HG02763 (cell line): ENCODE measurements at regions not wholly inside any gene's neighbourhood (a gene's known extent, or its start where the extent isn't known, plus 50 kb on each side); places are given as distances from the start of the nearest gene placed in this dataset.
"Not testable (repeated sequence)": the region's sequence is repeated elsewhere in the genome, so short reads cannot be mapped to it uniquely, and the experiment has no call there.

ENCODE experiments used
- ATAC-seq: cut with Tn5 transposase; IDR thresholded peaks from one replicate; pipeline ENCODE4 v1.9.1; 2021; ENCODE audit warnings: mild to moderate bottlenecking, moderate library complexity; ENCODE audit not compliant: unreplicated experiment

DNA sequence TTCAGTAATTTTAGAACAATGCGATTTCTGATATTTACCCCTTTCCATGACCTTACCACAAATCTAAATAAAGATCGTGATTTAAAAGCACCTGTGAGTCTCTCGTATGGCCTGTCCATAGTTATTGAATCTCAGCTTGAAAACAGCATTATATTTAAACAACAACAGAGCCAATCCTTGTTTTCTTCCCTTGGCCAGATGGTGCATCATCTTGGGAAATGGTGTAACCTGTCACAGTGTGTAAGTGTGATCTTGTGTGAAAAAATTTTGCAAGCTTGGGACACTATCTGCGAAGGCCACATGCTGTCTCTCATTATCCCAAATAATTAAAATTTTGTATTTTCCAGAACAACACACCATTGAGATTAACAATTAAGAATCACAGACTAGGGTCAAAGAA is 262.7 kb upstream of the SPHKAP start:
- ATAC-seq, result no peak

- no peak for ATAC-seq
Observed at GRCh38 chr2:228433721-228434120, 252.2 kb upstream of the SPHKAP start.

DNA sequence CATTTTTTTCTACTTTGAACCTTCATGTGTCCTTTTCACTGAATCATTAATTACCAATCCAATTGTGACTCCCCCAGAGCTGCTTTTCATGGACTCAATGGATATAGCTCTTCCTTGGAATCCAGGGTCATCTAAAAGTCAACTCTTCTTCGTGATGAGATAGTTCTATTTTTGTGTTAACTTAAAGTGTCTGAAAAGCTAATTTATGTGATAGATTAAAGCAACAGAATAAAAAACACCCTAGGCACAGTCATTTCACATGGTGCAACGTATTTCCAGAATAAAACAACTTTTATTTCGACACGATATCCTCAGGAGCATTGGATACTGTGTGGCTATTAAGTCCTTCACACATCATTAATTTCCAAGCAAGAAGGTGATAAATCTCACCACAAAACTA is 250.6 kb upstream of the SPHKAP start:
- no peak for ATAC-seq

DNA sequence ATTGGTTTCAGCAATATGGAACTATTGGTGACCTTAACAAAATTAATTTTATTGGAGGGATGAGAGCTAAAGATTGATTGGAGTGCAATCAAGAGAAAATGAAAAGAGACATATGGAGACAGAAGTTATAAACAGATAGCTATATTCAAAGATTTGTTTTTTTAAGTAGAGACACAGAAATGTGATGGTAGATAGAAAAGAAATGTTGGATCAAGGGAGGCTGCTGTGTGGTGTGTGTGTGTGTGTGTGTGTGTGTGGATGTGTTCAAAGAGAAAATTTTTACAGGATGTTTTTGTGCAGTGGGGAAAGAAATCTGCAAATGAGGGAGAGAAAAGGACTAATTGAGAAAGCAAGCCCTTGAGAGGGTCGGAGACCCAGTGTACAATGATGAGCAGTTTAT is 249.5 kb upstream of the SPHKAP start:
- ATAC-seq, result no peak

DNA sequence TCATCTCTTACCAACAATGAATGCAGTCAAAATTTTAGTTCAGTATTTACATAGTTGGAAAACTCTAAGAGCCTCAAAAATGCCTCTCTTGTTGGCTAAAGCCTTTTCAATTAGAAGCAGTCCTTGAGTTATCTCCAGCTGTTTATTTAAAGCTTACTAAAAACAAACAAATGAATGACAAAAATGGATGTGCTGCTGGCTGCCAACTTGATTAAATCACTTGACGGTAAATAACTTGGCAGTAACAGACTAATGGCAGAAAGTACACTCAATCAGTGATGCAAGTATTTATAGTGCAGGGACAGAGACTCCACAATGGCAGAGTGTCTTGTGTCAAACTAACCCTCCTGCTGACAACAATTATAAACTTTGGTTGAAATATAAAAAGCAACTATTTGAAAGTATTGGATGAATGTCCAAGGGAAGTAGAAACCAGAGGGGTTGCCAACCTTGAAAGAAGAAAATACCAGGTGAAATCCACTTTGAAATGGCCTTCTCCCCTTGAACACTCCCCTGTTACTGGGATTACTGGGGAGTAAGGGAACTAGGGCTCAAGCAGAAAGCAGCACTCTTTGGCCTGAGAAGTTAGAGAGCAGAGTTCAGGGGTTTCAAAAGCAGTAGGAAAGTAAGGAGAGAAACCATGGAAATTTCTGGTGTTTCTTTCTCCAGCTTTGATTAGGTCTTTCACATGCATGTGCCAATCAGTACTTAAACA is 245.2 kb upstream of the SPHKAP start:
- no peak for ATAC-seq

GRCh38 chr2:228425411-228426060 is 244.0 kb upstream of the SPHKAP start:
- ATAC-seq, result not testable (repeated sequence)

- ATAC-seq, result no peak
Observed at GRCh38 chr2:228417956-228418355, 236.5 kb upstream of the SPHKAP start.

- no peak for ATAC-seq
Observed at GRCh38 chr2:228417526-228417925, 236.0 kb upstream of the SPHKAP start.

GRCh38 chr2:228410061-228410460 is 228.6 kb upstream of the SPHKAP start:
- ATAC-seq, result no peak

DNA sequence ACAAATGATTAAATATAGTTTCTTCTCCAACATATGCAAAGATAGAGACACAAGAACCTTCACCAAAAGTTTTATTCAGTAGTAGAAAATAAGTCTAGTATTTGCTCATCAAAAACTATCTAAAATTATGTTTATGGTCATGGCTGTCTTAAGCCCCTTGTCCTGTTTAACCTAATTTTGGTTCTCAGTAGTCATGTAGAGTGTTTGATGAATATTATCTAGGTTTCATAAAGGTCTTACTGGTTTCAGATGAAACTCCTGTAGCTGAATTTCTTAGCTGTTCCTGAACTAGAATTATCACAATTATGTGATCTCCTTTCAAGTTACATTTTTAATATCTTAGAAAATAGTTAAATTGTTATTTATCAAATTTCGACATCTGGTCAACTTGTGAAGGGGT is 228.0 kb upstream of the SPHKAP start:
- no peak for ATAC-seq

DNA sequence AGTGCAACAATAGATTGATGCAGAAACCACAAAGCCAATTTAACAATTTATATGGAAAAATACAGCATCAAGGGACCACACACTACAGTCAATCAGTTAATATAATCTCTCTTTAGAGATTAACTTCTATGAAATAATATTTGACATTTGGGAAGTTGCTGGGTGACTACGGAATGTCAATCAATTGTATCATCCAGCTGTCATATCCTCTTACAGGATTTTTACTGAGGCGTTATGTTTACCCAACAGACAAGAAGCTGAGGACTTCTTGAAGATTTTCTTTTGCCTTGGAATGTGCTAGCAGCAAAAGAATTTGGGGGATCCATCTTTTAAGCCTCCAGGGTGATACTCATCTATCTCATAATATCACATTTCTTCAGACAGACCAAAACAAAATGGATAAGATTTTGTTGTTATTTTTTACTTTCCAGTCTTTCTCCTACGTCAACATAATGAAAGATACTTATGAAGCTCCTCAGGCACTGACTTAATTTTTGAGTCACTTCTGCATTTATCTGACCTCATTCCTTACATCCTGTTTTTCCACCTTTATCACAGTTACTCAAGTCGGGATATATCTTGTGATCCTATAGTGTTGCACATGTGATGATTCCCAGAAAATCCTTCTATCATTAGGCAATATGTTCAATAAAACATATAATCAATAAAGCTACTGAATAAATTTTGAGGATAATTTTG is 227.2 kb upstream of the SPHKAP start:
- ATAC-seq, result no peak

DNA sequence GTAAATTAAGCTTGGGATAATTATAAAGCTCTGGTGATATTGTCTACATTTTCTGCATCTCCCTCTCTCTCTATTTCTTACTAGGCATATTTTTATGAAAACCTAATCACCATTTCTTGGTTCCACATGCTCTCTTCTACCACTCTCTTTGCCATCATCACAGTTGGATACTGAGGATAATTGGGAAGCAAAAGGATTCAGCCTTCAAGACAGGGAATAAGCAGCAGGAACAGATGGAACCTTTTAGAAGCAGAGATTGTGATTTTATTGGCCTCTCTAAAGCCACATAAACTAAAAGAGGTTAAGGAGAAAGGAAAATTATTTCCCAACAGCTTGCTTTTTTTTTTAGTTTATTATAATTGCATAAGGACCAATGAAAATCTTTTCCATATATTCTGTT is 226.3 kb upstream of the SPHKAP start:
- no peak for ATAC-seq

GRCh38 chr2:228401065-228401912 is 219.8 kb upstream of the SPHKAP start:
- ATAC-seq, result no peak

DNA sequence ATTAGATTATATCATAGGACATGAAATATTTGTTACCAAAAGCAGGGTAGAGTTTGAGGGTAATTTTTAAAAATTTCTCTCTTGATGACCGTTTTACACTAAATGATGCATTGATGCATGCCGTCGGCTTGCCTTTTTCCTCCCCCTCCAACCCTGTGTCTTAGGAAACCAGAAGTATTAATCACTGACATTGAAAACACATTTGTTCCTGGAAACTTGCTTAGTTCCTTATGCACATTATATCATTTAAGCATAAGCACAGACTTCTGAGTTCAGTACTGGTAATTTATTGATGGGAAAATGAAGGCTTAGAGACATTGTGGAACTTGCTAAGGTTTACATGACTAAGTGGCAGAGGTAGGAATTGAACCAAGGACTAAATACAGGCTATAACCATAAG is 206.3 kb upstream of the SPHKAP start:
- ATAC-seq, result no peak

- ATAC-seq, result no peak
Observed at GRCh38 chr2:228378696-228379425, 197.4 kb upstream of the SPHKAP start.

DNA sequence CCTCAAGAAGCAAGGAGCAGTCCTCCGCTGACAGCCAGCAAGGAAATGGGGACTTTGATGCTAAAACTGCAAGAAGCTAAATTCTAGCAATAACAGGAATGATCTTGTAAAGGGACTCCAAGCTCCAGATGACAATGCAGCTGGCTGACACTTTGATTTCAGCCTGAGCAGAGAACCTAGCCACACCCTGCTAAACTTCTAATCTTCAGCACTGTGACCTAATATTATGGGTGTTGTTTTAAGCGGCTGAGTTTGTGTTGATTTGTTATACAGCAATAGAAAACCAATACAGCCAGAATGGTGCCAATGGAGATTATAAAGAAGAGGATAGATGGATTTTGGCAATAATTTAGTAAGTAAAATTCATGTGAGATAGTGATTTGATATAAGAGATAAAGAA is 196.7 kb upstream of the SPHKAP start:
- no peak for ATAC-seq

DNA sequence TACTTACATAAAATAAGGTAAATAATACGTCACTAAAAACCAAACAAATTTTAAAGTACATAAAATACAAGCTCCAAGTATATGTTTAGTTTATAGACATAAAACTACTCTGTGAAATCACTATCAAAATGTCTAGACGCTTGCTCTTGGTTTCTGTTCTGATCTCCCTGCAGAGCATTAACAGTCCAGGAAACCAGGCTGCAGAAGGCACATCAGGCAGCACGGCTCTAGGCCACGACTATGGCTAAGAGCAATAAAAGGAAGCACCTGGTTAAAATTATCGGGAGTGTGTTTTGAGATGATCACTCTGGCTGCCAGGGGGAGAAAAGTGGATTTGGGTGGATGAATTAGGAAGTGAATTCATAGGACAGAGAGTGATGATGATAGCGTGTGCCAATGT is 196.0 kb upstream of the SPHKAP start:
- ATAC-seq, result no peak

- no peak for ATAC-seq
Observed at GRCh38 chr2:228374741-228375140, 193.3 kb upstream of the SPHKAP start.

- no peak for ATAC-seq
Observed at GRCh38 chr2:228373191-228373590, 191.7 kb upstream of the SPHKAP start.

- ATAC-seq, result no peak
Observed at GRCh38 chr2:228372212-228372611, 190.7 kb upstream of the SPHKAP start.
